Kidney tubule cell (primary cell): ENCODE measurements at regions not wholly inside any gene's neighbourhood (a gene's known extent, or its start where the extent isn't known, plus 50 kb on each side); places are given as distances from the start of the nearest gene placed in this dataset.

Experiments used
- DNase-seq: peaks from one replicate; pipeline ENCODE4 v3.0.0-alpha.2; 2018; ENCODE audit warnings: low spot score

DNA sequence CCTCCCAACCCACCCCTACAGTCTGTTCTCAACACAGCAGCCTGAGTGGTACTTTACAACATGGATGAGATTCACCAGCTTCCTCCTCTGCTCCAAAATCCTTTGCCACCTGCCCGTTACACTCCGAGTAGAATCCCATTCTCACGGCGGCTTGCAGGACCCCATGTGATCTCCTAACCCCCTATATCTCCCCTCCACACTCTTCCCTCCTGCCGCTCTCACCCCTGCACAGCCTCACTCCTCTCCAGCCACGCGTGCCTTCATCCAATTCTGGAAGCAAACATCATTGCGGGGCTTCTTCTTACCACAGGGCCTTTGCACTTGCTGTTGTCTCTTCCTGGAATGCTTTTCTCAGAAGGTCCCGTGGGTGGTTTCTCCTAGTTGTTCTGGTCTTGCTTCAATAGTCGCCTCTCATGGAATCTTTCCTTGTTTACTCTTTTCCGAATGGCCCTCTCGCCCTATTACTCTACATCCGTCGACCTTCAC is 472.3 kb downstream of the CDH26 start:
- no peak for DNase-seq

- DNase-seq = no peak
These were observed 473.1 kb downstream of the CDH26 start for GRCh38 chr20:60431349-60431748.

- no peak for DNase-seq
These were observed 479.2 kb downstream of the CDH26 start for GRCh38 chr20:60437418-60437817.

DNA sequence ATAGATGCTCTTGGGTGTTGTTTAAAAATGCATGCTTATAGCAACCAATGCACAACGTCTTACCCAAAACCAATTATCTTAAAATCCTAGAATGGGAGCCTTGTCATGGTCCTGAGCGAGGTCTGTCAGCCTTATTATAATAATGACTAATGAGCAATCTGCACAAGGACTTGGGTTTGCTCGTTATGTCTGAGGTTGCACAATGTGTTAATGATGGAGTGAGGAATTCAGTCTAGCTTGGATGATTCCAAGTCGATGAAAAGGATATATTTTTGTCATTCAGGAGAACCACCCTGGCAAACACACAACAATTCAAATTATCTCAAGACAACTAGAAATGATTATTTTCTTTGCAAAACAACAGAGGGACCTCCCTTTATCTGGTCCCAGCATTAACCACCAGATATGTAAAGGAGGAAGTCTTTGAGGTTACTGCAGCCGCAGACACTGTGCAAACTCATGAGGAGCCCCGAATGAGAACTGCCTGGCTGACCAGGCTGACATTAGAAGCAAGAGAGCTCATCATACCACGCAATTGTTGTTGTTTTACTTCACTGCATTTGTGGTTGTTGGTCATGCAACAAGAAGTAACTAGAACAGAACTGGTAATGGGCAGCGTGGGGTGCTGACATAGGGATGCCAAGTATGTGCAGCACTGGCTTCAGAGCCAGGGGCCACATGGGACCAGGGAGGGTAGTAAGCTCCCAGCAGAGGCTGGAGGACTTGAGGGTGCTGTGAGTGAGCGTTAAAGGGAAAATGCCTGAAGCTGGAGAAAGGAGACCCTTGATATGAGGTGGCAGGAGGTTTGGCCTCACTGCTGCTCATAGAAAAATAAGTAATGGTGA is 488.3 kb downstream of the CDH26 start:
- DNase-seq = peak; percentile 12

- peak; percentile 9 for DNase-seq
These were observed 489.5 kb downstream of the CDH26 start for GRCh38 chr20:60447703-60448102.

- no peak for DNase-seq
These were observed 495.4 kb downstream of the CDH26 start for GRCh38 chr20:60453388-60454246.

DNA sequence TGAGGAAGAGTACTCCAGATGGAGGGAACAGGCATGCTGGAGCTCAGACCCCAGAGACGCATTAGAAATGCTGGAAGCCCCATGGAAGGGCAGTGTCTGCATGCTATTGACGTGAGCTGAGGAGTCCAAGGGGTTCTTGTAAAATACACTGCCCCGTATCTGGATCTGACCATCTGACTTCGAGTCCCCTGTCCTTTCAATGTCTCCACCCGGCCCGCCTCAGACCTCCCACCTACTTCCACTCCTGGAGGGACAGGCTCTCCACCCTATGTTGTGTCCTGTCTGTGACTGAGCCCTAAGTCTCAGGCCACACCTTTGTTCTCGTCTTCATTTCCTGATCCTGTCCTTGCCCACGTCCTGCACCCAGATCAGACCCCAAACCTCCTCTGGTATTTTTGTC is 496.3 kb downstream of the CDH26 start:
- DNase-seq = no peak

DNA sequence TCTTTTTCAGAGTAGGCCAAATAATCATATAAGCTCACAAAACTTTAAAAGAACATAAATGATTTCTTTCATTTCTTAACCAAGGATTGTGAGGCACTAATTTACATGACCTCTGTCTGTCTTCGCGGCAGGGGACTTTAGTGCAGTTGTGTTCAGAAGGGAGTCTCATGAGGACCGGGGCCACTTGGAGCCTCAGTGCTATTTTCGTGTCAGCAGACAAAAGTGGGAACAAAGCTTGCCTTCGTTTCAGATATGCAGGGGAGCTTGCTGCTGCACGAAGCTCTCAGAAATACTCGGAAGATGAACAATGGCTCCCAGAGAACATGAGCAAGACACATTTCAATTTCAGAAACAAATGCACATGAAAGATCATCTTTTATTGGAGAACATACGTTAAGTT is 497.0 kb downstream of the CDH26 start:
- no peak for DNase-seq

GRCh38 chr20:60459212-60459611 is 501.0 kb downstream of the CDH26 start:
- DNase-seq = no peak

DNA sequence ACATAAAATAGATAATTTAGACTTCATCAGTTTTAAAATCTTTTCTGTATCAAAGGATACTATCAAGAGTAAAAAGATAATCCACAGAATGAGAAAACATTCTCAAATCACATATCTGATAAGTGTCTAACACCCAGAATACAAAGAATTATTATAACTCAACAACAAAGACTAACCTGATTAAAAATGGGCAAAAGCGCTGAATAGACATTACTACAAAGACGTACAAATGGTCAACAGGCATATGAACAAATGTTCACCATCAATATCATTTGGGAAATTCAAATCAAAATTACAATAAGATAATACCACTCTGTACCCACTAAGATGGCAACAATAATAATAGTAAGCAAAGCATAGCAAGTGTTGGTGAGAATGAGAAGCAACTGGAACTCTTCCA is 503.8 kb downstream of the CDH26 start:
- DNase-seq = no peak

GRCh38 chr20:60463798-60464197 is 505.6 kb downstream of the CDH26 start:
- DNase-seq = no peak

DNA sequence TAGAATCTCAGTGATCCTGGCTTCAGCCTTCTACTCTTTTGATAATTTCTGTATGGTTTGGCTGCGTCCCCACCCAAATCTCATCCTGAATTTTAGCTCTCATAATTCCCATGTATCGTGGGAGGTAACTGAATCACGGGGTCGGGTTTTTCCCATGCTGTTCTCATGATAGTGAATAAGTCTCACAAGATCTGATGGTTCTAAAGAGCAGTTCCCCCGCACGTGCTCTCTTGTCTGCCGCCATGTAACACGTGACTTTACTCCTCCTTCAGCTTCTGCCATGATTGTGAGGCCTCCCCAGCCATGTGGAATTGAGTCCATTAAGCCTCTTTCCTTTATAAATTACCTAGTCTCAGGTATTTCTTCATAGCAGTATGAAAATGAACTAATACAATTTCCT is 507.2 kb downstream of the CDH26 start:
- no peak for DNase-seq

DNA sequence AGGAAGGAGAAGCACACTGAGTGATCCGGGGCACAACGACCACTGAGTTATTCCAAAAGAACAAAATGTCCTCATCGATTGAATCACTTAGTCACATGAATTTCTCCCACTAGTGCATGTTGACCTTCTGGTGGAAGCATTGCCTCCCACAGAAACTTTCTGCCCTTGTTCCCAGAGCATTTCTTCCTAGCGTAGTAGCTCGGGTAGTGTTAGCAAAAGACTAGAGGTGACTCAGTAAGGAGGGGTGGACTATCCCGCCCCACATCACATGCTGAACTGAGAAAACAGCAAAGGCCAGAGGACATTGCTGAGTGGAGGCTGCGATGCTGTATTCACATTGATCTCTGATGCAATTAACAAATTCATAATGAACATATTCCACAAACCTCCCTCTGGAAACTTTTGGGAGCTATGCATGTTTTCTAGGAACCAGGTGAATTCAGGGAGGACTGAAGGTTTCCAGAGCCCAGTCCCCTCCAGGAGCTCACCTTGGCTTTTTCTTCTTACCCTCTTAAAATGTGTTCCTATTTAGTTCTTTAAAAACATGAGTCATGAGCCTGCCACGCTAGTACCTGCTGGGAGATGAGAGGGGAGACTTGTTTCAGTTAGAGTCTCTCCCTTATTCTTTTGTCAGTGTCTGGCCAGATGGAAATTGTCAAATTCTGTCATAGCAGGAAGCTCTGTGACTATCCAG is 507.9 kb downstream of the CDH26 start:
- DNase-seq = no peak

DNA sequence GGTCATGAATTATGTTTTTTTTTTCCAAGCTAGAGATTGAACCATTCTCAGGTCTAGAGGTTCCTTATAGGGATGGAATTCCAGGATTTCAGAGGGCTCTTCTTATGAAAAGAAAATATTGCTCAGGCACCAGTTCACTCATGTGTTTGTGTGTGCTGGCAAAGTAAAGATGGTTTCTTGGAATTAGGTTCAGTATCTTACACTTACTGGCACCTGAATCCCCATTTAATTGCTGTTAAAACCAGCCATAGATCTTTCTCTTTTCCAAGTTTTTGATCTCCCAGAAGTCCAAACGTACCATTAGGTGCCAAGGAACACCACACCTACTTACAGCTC is 508.4 kb downstream of the CDH26 start:
- no peak for DNase-seq

GRCh38 chr20:60467078-60467477 is 508.9 kb downstream of the CDH26 start:
- no peak for DNase-seq

- no peak for DNase-seq
These were observed 509.5 kb downstream of the CDH26 start for GRCh38 chr20:60467771-60468170.

DNA sequence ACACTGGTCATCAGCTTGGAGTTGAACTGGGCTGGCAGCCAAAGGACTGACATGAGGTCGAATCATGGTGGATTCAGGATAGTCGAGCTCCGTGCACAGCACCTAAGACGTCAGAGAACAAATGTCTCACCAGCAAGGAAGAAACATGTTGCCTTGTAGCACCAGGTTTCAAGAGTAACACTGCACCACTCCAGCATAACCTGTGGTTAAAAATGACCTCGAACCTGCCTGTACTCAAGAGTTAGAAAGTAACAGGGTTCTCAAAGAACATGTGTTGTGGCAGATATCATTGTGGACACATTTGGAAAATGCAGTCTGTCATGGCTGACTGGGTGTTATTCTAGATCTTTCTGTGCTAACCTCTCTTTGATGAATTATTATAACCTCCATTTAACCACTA is 511.6 kb downstream of the CDH26 start:
- no peak for DNase-seq

DNA sequence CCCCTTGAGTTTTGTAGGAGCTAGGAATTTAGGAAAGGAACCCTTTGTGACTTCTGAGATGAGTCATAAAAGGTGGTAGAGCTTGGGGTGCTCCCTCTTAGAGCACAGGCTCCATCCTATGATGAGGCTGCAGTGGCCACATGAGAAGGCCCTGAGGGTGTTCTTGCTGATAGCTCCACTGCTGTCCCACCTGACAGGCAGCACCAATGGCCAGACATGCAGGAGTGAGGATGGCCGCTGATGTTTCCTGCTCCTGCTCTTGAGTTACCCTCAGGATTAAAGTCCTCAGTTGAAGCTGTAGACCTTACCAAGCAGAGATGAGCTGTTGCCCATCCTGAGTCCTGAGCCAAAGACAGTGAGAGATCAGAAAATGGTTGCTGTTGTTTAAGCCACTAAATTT is 512.1 kb downstream of the CDH26 start:
- DNase-seq = no peak

- DNase-seq = no peak
These were observed 515.0 kb downstream of the CDH26 start for GRCh38 chr20:60473211-60473610.

- no peak for DNase-seq
These were observed 516.2 kb downstream of the CDH26 start for GRCh38 chr20:60474385-60474910.

- no peak for DNase-seq
These were observed 517.8 kb downstream of the CDH26 start for GRCh38 chr20:60476045-60476444.

DNA sequence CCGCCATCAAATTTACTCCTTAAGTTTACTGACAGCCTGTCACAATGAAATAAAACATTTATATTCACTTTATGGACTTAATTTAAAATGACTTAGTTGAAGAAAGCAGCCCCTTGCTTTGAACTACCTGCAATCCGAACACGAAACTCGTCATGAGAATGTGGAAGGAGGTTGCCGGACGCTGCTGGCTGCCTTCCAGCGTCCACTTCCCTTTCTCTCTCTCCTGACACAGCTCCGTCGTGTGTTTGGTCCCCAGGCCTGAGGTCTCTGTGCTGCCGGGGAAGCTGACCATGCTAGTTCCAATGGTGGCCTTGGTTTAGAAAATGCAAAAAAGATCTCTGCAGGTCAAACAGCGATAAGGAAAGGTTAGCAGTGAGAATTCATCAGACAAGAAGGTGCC is 519.7 kb downstream of the CDH26 start:
- no peak for DNase-seq
